Neural cell (in vitro differentiated cells): ENCODE measurements at regions not wholly inside any gene's neighbourhood (a gene's known extent, or its start where the extent isn't known, plus 50 kb on each side); places are given as distances from the start of the nearest gene placed in this dataset.
"Not testable (repeated sequence)": the region's sequence is repeated elsewhere in the genome, so short reads cannot be mapped to it uniquely, and the experiment has no call there.

Experiments used
- H2AFZ ChIP-seq: fragments of 200-600, 300-800 bp; sonication (generic), shearing (Covaris generic); 2 replicates; pipeline ENCODE4 v1.6.0; 2014; ENCODE audit warnings: low read depth, mild to moderate bottlenecking, antibody characterized with exemption, low read length, moderate library complexity
- H3F3A ChIP-seq: fragments of 200-600 bp; shearing (Covaris generic); 2 replicates; pipeline ENCODE4 v1.6.1; 2016; ENCODE audit warnings: mild to moderate bottlenecking, moderate library complexity, mixed read lengths, antibody characterized with exemption, low read length; ENCODE audit not compliant: insufficient read depth, poor library complexity, severe bottlenecking
- H3K27ac ChIP-seq: fragments of 200-600, 300-800 bp; sonication (generic), shearing (Covaris generic); 2 replicates; pipeline ENCODE4 v1.5.1; 2014; ENCODE audit warnings: mild to moderate bottlenecking, low read length, moderate library complexity
- H3K27me3 ChIP-seq: fragments of 300-800, 200-600 bp; sonication (generic), shearing (Covaris generic); 2 replicates; pipeline ENCODE4 v1.6.0; 2014; ENCODE audit warnings: mild to moderate bottlenecking, low read depth, low read length, moderate library complexity; ENCODE audit not compliant: insufficient read depth
- H3K36me3 ChIP-seq: fragments of 300-800, 200-600 bp; sonication (generic), shearing (Covaris generic); 2 replicates; pipeline ENCODE4 v1.5.1; 2014; ENCODE audit warnings: mild to moderate bottlenecking, antibody characterized with exemption, low read length, moderate library complexity; ENCODE audit not compliant: insufficient read depth
- H3K4me2 ChIP-seq: fragments of 300-800, 200-600 bp; sonication (generic), shearing (Covaris generic); 2 replicates; pipeline ENCODE4 v1.6.0; 2014; ENCODE audit warnings: mild to moderate bottlenecking, low read length
- H3K4me3 ChIP-seq: fragments of 300-800, 200-600 bp; sonication (generic), shearing (Covaris generic); 2 replicates; pipeline ENCODE4 v1.5.1; 2014; ENCODE audit warnings: mild to moderate bottlenecking, low read length, moderate library complexity
- H3K79me2 ChIP-seq: fragments of 200-600 bp; shearing (Covaris generic); replicated peaks from 2 replicates; pipeline ENCODE4 v1.6.0; 2014; ENCODE audit warnings: mild to moderate bottlenecking, low read length, moderate library complexity; ENCODE audit not compliant: insufficient read depth
- H3K9ac ChIP-seq: fragments of 300-800, 200-600 bp; sonication (generic), shearing (Covaris generic); 2 replicates; pipeline ENCODE4 v1.6.1; 2016; ENCODE audit warnings: mild to moderate bottlenecking, low read length, mixed read lengths
- H3K9me2 ChIP-seq: fragments of 200-600 bp; shearing (Covaris generic); 2 replicates; pipeline ENCODE4 v1.6.1; 2016; ENCODE audit warnings: mild to moderate bottlenecking, low read length, mixed read lengths; ENCODE audit not compliant: insufficient read depth
- H3K9me3 ChIP-seq: fragments of 200-600, 300-800 bp; sonication (generic), shearing (Covaris generic); 2 replicates; pipeline ENCODE4 v1.6.1; 2016; ENCODE audit warnings: mild to moderate bottlenecking, mixed run types, low read length, moderate library complexity, mixed read lengths
- H4K20me1 ChIP-seq: fragments of 200-600 bp; shearing (Covaris generic); 2 replicates; pipeline ENCODE4 v1.6.1; 2016; ENCODE audit warnings: mild to moderate bottlenecking, mixed run types; ENCODE audit not compliant: insufficient read depth
- EP300 ChIP-seq: fragments of 450-650 bp; conservative IDR thresholded peaks from 2 replicates; pipeline ENCODE4 v1.6.1; 2014; ENCODE audit warnings: antibody characterized with exemption, mild to moderate bottlenecking, moderate library complexity; ENCODE audit not compliant: poor library complexity, severe bottlenecking
- EZH2 ChIP-seq: fragments of 200-600, 300-800 bp; shearing (Covaris generic), sonication (generic); IDR thresholded peaks from 2 replicates; pipeline ENCODE4 v1.6.1; 2014; ENCODE audit warnings: antibody characterized with exemption, low read length, borderline replicate concordance, mild to moderate bottlenecking; ENCODE audit not compliant: insufficient read depth, poor library complexity, severe bottlenecking
- MXI1 ChIP-seq: fragments of 450-650 bp; conservative IDR thresholded peaks from 2 replicates; pipeline ENCODE4 v1.6.1; 2014; ENCODE audit warnings: antibody characterized with exemption, mild to moderate bottlenecking; ENCODE audit not compliant: poor library complexity, severe bottlenecking
- POLR2AphosphoS5 ChIP-seq: IDR thresholded peaks from 2 replicates; pipeline ENCODE4 v1.6.1; 2012
- RAD21 ChIP-seq: fragments of 450-650 bp; conservative IDR thresholded peaks from 2 replicates; pipeline ENCODE4 v1.6.1; 2014; ENCODE audit warnings: antibody characterized with exemption, mild to moderate bottlenecking, moderate library complexity
- SMC3 ChIP-seq: fragments of 450-650 bp; conservative IDR thresholded peaks from 2 replicates; pipeline ENCODE4 v1.6.1; 2014; ENCODE audit warnings: antibody characterized with exemption, mild to moderate bottlenecking, moderate library complexity; ENCODE audit not compliant: poor library complexity
- TAF1 ChIP-seq: IDR thresholded peaks from 2 replicates; pipeline ENCODE4 v1.6.1; 2012; ENCODE audit warnings: low read depth
- TF ChIP-seq, protein P1 (sequence below): fragments of 450-650 bp; IDR thresholded peaks from 2 replicates; pipeline ENCODE4 v1.5.1; 2014; ENCODE audit warnings: antibody characterized with exemption, mild to moderate bottlenecking, moderate library complexity; ENCODE audit not compliant: poor library complexity, severe bottlenecking
- TF ChIP-seq, protein P2 (sequence below): IDR thresholded peaks from 2 replicates; pipeline ENCODE4 v1.6.1; 2012; ENCODE audit warnings: borderline replicate concordance

GRCh38 chr21:39072468-39072867 lies 110.8 kb downstream of the PSMG1 start:
- TF ChIP-seq POLR2AphosphoS5 (no peak), SMC3 (no peak), MXI1 (no peak), TAF1 (no peak), RAD21 (no peak), EZH2 (no peak), EP300 (no peak)
- TF ChIP-seq, protein P1, sequence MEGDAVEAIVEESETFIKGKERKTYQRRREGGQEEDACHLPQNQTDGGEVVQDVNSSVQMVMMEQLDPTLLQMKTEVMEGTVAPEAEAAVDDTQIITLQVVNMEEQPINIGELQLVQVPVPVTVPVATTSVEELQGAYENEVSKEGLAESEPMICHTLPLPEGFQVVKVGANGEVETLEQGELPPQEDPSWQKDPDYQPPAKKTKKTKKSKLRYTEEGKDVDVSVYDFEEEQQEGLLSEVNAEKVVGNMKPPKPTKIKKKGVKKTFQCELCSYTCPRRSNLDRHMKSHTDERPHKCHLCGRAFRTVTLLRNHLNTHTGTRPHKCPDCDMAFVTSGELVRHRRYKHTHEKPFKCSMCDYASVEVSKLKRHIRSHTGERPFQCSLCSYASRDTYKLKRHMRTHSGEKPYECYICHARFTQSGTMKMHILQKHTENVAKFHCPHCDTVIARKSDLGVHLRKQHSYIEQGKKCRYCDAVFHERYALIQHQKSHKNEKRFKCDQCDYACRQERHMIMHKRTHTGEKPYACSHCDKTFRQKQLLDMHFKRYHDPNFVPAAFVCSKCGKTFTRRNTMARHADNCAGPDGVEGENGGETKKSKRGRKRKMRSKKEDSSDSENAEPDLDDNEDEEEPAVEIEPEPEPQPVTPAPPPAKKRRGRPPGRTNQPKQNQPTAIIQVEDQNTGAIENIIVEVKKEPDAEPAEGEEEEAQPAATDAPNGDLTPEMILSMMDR = no peak
- TF ChIP-seq, protein P2, sequence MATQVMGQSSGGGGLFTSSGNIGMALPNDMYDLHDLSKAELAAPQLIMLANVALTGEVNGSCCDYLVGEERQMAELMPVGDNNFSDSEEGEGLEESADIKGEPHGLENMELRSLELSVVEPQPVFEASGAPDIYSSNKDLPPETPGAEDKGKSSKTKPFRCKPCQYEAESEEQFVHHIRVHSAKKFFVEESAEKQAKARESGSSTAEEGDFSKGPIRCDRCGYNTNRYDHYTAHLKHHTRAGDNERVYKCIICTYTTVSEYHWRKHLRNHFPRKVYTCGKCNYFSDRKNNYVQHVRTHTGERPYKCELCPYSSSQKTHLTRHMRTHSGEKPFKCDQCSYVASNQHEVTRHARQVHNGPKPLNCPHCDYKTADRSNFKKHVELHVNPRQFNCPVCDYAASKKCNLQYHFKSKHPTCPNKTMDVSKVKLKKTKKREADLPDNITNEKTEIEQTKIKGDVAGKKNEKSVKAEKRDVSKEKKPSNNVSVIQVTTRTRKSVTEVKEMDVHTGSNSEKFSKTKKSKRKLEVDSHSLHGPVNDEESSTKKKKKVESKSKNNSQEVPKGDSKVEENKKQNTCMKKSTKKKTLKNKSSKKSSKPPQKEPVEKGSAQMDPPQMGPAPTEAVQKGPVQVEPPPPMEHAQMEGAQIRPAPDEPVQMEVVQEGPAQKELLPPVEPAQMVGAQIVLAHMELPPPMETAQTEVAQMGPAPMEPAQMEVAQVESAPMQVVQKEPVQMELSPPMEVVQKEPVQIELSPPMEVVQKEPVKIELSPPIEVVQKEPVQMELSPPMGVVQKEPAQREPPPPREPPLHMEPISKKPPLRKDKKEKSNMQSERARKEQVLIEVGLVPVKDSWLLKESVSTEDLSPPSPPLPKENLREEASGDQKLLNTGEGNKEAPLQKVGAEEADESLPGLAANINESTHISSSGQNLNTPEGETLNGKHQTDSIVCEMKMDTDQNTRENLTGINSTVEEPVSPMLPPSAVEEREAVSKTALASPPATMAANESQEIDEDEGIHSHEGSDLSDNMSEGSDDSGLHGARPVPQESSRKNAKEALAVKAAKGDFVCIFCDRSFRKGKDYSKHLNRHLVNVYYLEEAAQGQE = no peak
- Histone ChIP-seq H3K9me2 (no peaks in the 10 kb centered on the region), H3K9me3 (no peaks in the 10 kb centered on the region), H2AFZ (no peak overlapping the region), H3K27me3 (no peaks in the 10 kb centered on the region), H3K9ac (no peak overlapping the region), H3K79me2 (no peaks in the 10 kb centered on the region), H3K4me3 (no peak overlapping the region), H3F3A (no peaks in the 10 kb centered on the region), H3K27ac (no peak overlapping the region), H4K20me1 (no peaks in the 10 kb centered on the region), H3K4me2 (no peak overlapping the region), H3K36me3 (no peaks in the 10 kb centered on the region)

- TF ChIP-seq RAD21 (no peak), EP300 (no peak), MXI1 (no peak), POLR2AphosphoS5 (no peak), EZH2 (no peak), SMC3 (no peak), TAF1 (no peak)
- TF ChIP-seq, protein P2 = no peak
- TF ChIP-seq, protein P1 = no peak
- H3K27ac ChIP-seq = no peak overlapping the region
- no peak overlapping the region for H3K4me3 ChIP-seq
- H3K9ac ChIP-seq = no peak overlapping the region
- no peaks in the 10 kb centered on the region for H3K27me3 ChIP-seq
- H3K4me2 ChIP-seq = no peak overlapping the region
- no peaks in the 10 kb centered on the region for H3F3A ChIP-seq
- no peaks in the 10 kb centered on the region for H3K9me2 ChIP-seq
- H3K79me2 ChIP-seq = no peaks in the 10 kb centered on the region
- no peaks in the 10 kb centered on the region for H3K9me3 ChIP-seq
- H3K36me3 ChIP-seq = no peaks in the 10 kb centered on the region
- H2AFZ ChIP-seq = no peak overlapping the region
- no peaks in the 10 kb centered on the region for H4K20me1 ChIP-seq
Measured at GRCh38 chr21:39071623-39072214, 111.5 kb downstream of the PSMG1 start.

DNA sequence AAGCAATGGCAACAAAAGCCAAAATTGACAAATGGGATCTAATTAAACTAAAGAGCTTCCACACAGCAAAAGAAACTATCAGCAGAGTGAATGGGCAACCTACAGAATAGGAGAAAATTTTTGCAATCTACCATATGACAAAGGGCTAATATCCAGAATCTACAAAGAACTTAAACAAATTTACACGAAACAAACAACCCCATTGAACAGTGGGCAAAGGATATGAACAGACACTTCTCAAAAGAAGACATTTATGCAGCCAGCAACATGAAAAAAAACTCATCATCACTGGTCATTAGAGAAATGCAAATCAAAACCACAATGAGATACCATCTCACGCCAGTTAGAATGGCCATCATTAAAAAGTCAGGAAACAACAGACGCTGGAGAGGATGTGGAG lies 113.4 kb downstream of the PSMG1 start:
- H3K27me3 ChIP-seq, H3F3A ChIP-seq, H4K20me1 ChIP-seq, H3K4me3 ChIP-seq, H2AFZ ChIP-seq, H3K36me3 ChIP-seq, H3K9me3 ChIP-seq, H3K9ac ChIP-seq, H3K4me2 ChIP-seq, H3K27ac ChIP-seq, H3K79me2 ChIP-seq, H3K9me2 ChIP-seq: not testable (repeated sequence)
